H9 (cell line): ENCODE measurements at regions not wholly inside any gene's neighbourhood (a gene's known extent, or its start where the extent isn't known, plus 50 kb on each side); places are given as distances from the start of the nearest gene placed in this dataset.

ENCODE experiments used
- DNase-seq: peaks from one replicate; pipeline ENCODE4 v3.0.0-alpha.2; 2017
- H2AFZ ChIP-seq: one replicate; pipeline ENCODE4 v1.6.1; 2013; ENCODE audit warnings: mild to moderate bottlenecking, low read length, control low read depth, moderate library complexity
- H2AK5ac ChIP-seq: 2 replicates; pipeline ENCODE4 v1.6.1; 2013; ENCODE audit warnings: low read length, control low read depth, mixed read lengths; ENCODE audit not compliant: insufficient read length
- H2BK120ac ChIP-seq: one replicate; pipeline ENCODE4 v1.6.1; 2013; ENCODE audit warnings: low read depth, mild to moderate bottlenecking, low read length, control low read depth, inconsistent platforms; ENCODE audit not compliant: poor library complexity, severe bottlenecking
- H2BK12ac ChIP-seq: 2 replicates; pipeline ENCODE4 v1.6.1; 2013; ENCODE audit warnings: low read length, control low read depth, mixed read lengths, low read depth; ENCODE audit not compliant: insufficient read length
- H2BK15ac ChIP-seq: 2 replicates; pipeline ENCODE4 v1.6.1; 2013; ENCODE audit warnings: low read depth, low read length, control low read depth
- H2BK20ac ChIP-seq: one replicate; pipeline ENCODE4 v1.6.1; 2013; ENCODE audit warnings: low read depth, mild to moderate bottlenecking, low read length, control low read depth, inconsistent platforms; ENCODE audit not compliant: poor library complexity, severe bottlenecking
- H2BK5ac ChIP-seq: 2 replicates; pipeline ENCODE4 v1.6.1; 2013; ENCODE audit warnings: low read length, control low read depth, mixed read lengths; ENCODE audit not compliant: insufficient read length
- H3K14ac ChIP-seq: 2 replicates; pipeline ENCODE4 v1.6.1; 2013; ENCODE audit warnings: low read length, control low read depth; ENCODE audit not compliant: insufficient read depth
- H3K18ac ChIP-seq: 2 replicates; pipeline ENCODE4 v1.6.1; 2013; ENCODE audit warnings: low read depth, mild to moderate bottlenecking, mixed read lengths, low read length, control low read depth; ENCODE audit not compliant: insufficient read length
- H3K23ac ChIP-seq: 2 replicates; pipeline ENCODE4 v1.6.1; 2013; ENCODE audit warnings: low read length, control low read depth, mixed read lengths, low read depth; ENCODE audit not compliant: insufficient read length
- H3K23me2 ChIP-seq: 2 replicates; pipeline ENCODE4 v1.6.1; 2013; ENCODE audit warnings: low read depth, mild to moderate bottlenecking, mixed read lengths, low read length, control low read depth; ENCODE audit not compliant: insufficient read length, poor library complexity, severe bottlenecking
- H3K27ac ChIP-seq: 2 replicates; pipeline ENCODE4 v1.5.1; 2013; ENCODE audit warnings: low read length, control low read depth, mixed read lengths, low read depth; ENCODE audit not compliant: insufficient read length
- H3K27me3 ChIP-seq: 2 replicates; pipeline ENCODE4 v1.6.1; 2013; ENCODE audit warnings: low read length, control low read depth, inconsistent platforms; ENCODE audit not compliant: insufficient read depth
- H3K4ac ChIP-seq: 2 replicates; pipeline ENCODE4 v1.6.1; 2013; ENCODE audit warnings: low read depth, mild to moderate bottlenecking, control low read depth, inconsistent platforms, low read length, moderate library complexity
- H3K4me1 ChIP-seq: 2 replicates; pipeline ENCODE4 v1.6.1; 2013; ENCODE audit warnings: low read length, control low read depth, inconsistent platforms; ENCODE audit not compliant: insufficient read depth
- H3K4me2 ChIP-seq: 2 replicates; pipeline ENCODE4 v1.6.1; 2013; ENCODE audit warnings: low read length, control low read depth, mixed read lengths; ENCODE audit not compliant: insufficient read length, insufficient read depth
- H3K56ac ChIP-seq: 2 replicates; pipeline ENCODE4 v1.6.1; 2013; ENCODE audit warnings: low read depth, mild to moderate bottlenecking, mixed read lengths, low read length, control low read depth; ENCODE audit not compliant: insufficient read length
- H3K79me1 ChIP-seq: 2 replicates; pipeline ENCODE4 v1.6.1; 2013; ENCODE audit warnings: low read depth, mild to moderate bottlenecking, moderate library complexity, low read length, control low read depth, inconsistent platforms; ENCODE audit not compliant: insufficient read depth, poor library complexity, severe bottlenecking
- H3K79me2 ChIP-seq: 2 replicates; pipeline ENCODE4 v1.6.1; 2013; ENCODE audit warnings: low read length, control low read depth, inconsistent platforms; ENCODE audit not compliant: insufficient read depth
- H3K9ac ChIP-seq: 2 replicates; pipeline ENCODE4 v1.6.1; 2013; ENCODE audit warnings: low read length, control low read depth, mixed read lengths; ENCODE audit not compliant: insufficient read length; ENCODE audit errors: extremely low read depth
- H3K9me3 ChIP-seq: one replicate; pipeline ENCODE4 v1.6.1; 2013; ENCODE audit warnings: low read depth, low read length, inconsistent platforms; ENCODE audit not compliant: control insufficient read depth
- H3T11ph ChIP-seq: one replicate; pipeline ENCODE4 v1.6.1; 2013; ENCODE audit warnings: mild to moderate bottlenecking, low read length, control low read depth, inconsistent platforms
- H4K20me1 ChIP-seq: one replicate; pipeline ENCODE4 v1.6.1; 2013; ENCODE audit not compliant: control insufficient read depth, insufficient read length, insufficient read depth
- H4K5ac ChIP-seq: 2 replicates; pipeline ENCODE4 v1.6.1; 2013; ENCODE audit warnings: low read depth, mild to moderate bottlenecking, mixed read lengths, low read length, control low read depth; ENCODE audit not compliant: insufficient read length
- H4K8ac ChIP-seq: replicated peaks from 2 replicates; pipeline ENCODE4 v1.6.1; 2013; ENCODE audit warnings: low read length, control low read depth, mixed read lengths, low read depth; ENCODE audit not compliant: insufficient read length
- H4K91ac ChIP-seq: 2 replicates; pipeline ENCODE4 v1.6.1; 2013; ENCODE audit warnings: low read depth, mild to moderate bottlenecking, moderate library complexity, mixed read lengths, low read length, control low read depth; ENCODE audit not compliant: insufficient read length
- H3K27ac Mint-ChIP-seq, 3 experiments: 2 replicates in 2 of 3; 3 replicates in 1 of 3; pipeline ENCODE4 v1.8.0; 2020 to 2021; ENCODE audit warnings: mixed read lengths in 3 of 3, mild to moderate bottlenecking in 1 of 3, moderate library complexity in 1 of 3
- H3K27me3 Mint-ChIP-seq: 2 replicates; pipeline ENCODE4 v1.8.0; 2021; ENCODE audit warnings: low read depth, mild to moderate bottlenecking, moderate library complexity, mixed read lengths
- H3K36me3 Mint-ChIP-seq, 3 experiments: 2 replicates in 2 of 3; 3 replicates in 1 of 3; pipeline ENCODE4 v1.8.0; 2020 to 2021; ENCODE audit warnings: low read depth in 3 of 3, mixed read lengths in 3 of 3; ENCODE audit not compliant: insufficient read depth in 1 of 3
- H3K4me1 Mint-ChIP-seq, 2 experiments: 2 replicates each; pipeline ENCODE4 v1.8.0; 2020; ENCODE audit warnings: mixed read lengths in 2 of 2
- H3K4me3 Mint-ChIP-seq, 2 experiments: 2 replicates in 1 of 2; 3 replicates in 1 of 2; pipeline ENCODE4 v1.8.0; 2020 to 2021; ENCODE audit warnings: mild to moderate bottlenecking in 2 of 2, mixed read lengths in 2 of 2, moderate library complexity in 1 of 2
- H3K9me3 Mint-ChIP-seq, 2 experiments: 2 replicates in 1 of 2; 3 replicates in 1 of 2; pipeline ENCODE4 v1.8.0; 2020; ENCODE audit warnings: mild to moderate bottlenecking in 2 of 2, mixed read lengths in 2 of 2, moderate library complexity in 1 of 2
- WGBS: extraction: QIAGEN DNeasy Blood & Tissue Kit; methylation state at CpG from one replicate; pipeline ENCODE4 v1.1.7; 2013; ENCODE audit warnings: missing lambda C conversion rate, low lambda C conversion rate, mixed read lengths; ENCODE audit not compliant: insufficient read length; ENCODE audit errors: extremely low coverage; 5-methylcytosine and 5-hydroxymethylcytosine counted together
- TF ChIP-seq, protein P1 (sequence below): fragments of 200-600 bp; sonication (generic); conservative IDR thresholded peaks from 3 replicates; pipeline ENCODE4 v1.8.0; 2021; ENCODE audit warnings: antibody characterized with exemption, mild to moderate bottlenecking

GRCh38 chr18:38459131-38459994 is 893.8 kb upstream of the CELF4 start:
- Histone ChIP-seq H3K9me3 (no peaks in the 10 kb centered on the region), H2BK20ac (no peak overlapping the region), H3K23ac (no peak overlapping the region), H3K27ac (no peak overlapping the region), H4K20me1 (no peaks in the 10 kb centered on the region), H2BK5ac (no peak overlapping the region), H4K8ac (no peak overlapping the region), H2BK12ac (no peak overlapping the region), H3T11ph (no peak overlapping the region), H3K79me1 (no peaks in the 10 kb centered on the region), H2BK120ac (no peak overlapping the region), H3K27me3 (no peaks in the 10 kb centered on the region), H3K56ac (no peak overlapping the region), H3K18ac (no peak overlapping the region), H3K4me1 (no peaks in the 10 kb centered on the region), H3K4me2 (no peak overlapping the region), H3K23me2 (no peaks in the 10 kb centered on the region), H3K14ac (no peak overlapping the region), H2BK15ac (no peak overlapping the region), H2AK5ac (no peak overlapping the region), H2AFZ (no peak overlapping the region), H4K5ac (no peak overlapping the region), H3K9ac (no peak overlapping the region), H3K4ac (no peak overlapping the region), H4K91ac (no peak overlapping the region), H3K79me2 (no peaks in the 10 kb centered on the region)
- Mint-ChIP-seq H3K9me3 (no peaks in the 10 kb centered on the region), H3K27me3 (no peaks in the 10 kb centered on the region), H3K36me3 (no peaks in the 10 kb centered on the region), H3K4me1 (no peaks in the 10 kb centered on the region), H3K27ac (no peak overlapping the region), H3K4me3 (no peak overlapping the region)
- TF ChIP-seq, protein P1, sequence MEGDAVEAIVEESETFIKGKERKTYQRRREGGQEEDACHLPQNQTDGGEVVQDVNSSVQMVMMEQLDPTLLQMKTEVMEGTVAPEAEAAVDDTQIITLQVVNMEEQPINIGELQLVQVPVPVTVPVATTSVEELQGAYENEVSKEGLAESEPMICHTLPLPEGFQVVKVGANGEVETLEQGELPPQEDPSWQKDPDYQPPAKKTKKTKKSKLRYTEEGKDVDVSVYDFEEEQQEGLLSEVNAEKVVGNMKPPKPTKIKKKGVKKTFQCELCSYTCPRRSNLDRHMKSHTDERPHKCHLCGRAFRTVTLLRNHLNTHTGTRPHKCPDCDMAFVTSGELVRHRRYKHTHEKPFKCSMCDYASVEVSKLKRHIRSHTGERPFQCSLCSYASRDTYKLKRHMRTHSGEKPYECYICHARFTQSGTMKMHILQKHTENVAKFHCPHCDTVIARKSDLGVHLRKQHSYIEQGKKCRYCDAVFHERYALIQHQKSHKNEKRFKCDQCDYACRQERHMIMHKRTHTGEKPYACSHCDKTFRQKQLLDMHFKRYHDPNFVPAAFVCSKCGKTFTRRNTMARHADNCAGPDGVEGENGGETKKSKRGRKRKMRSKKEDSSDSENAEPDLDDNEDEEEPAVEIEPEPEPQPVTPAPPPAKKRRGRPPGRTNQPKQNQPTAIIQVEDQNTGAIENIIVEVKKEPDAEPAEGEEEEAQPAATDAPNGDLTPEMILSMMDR = no peak
- WGBS = no CpG with 5 or more reads among the region's 14 CpGs
- DNase-seq = no peak
